ENCODE measurements at regions not wholly inside any gene's neighbourhood (a gene's known extent, or its start where the extent isn't known, plus 50 kb on each side); places are given as distances from the start of the nearest gene placed in this dataset.

- intact Hi-C loops (cut with micrococcal nuclease), result no loop called here
- WGBS (ENCODE audit: insufficient coverage), result 42% methylated on average over 2 of the region's 2 CpGs
- Mint-ChIP-seq H3K4me3 (no peak overlapping the region), H3K27ac (no peak overlapping the region), H3K9me3 (peaks cover 0 to 5% of the 10 kb centered on the region in 2 donors), H3K4me1 (no peaks in the 10 kb centered on the region), H3K27me3 (ENCODE audit: low read depth in 2 of 2) (no peaks in the 10 kb centered on the region), H3K36me3 (no peaks in the 10 kb centered on the region)
- Histone ChIP-seq H3K9me3 (ENCODE audit: control insufficient read depth, insufficient read depth, low read length) (peaks cover 15% of the 10 kb centered on the region), H3K27me3 (ENCODE audit: control insufficient read depth, insufficient read depth, low read length) (no peaks in the 10 kb centered on the region), H3K36me3 (ENCODE audit: control insufficient read depth, insufficient read depth, low read length) (no peaks in the 10 kb centered on the region), H3K4me3 (ENCODE audit: low read length) (no peak overlapping the region), H3K27ac (ENCODE audit: low read length) (no peak overlapping the region), H3K4me1 (ENCODE audit: control insufficient read depth, insufficient read depth, low read length) (no peaks in the 10 kb centered on the region)
- TF ChIP-seq, protein P1, sequence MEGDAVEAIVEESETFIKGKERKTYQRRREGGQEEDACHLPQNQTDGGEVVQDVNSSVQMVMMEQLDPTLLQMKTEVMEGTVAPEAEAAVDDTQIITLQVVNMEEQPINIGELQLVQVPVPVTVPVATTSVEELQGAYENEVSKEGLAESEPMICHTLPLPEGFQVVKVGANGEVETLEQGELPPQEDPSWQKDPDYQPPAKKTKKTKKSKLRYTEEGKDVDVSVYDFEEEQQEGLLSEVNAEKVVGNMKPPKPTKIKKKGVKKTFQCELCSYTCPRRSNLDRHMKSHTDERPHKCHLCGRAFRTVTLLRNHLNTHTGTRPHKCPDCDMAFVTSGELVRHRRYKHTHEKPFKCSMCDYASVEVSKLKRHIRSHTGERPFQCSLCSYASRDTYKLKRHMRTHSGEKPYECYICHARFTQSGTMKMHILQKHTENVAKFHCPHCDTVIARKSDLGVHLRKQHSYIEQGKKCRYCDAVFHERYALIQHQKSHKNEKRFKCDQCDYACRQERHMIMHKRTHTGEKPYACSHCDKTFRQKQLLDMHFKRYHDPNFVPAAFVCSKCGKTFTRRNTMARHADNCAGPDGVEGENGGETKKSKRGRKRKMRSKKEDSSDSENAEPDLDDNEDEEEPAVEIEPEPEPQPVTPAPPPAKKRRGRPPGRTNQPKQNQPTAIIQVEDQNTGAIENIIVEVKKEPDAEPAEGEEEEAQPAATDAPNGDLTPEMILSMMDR (IDR thresholded peaks at IDR 0.05), result no peak
- DNase-seq, result no peak
- no peak for ATAC-seq
These were observed 247.1 kb upstream of the CDIN1 start for GRCh38 chr15:36332301-36332700.

DNA sequence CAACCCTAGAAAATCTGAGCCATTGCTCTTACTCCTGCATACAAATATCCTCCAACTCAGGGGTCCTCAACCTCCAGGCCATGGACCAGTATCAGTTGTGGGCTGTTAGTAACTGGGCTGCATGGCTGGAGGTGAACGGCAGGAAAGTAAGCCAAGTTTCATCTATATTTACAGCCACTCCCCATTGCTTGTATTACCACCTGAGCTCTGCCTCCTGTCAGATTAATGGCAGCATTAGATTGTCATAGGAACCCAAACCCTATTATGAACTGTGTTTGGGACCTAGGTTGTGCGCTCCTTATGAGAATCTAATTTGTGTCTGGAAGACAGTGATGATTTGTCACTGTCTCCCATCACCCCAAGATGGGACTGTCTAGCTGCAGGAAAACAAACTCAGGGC is 246.5 kb upstream of the CDIN1 start:
- no peak overlapping the region for H3K27ac ChIP-seq (ENCODE audit: low read length)
- ATAC-seq (no peak), DNase-seq (no peak)
- Mint-ChIP-seq H3K27me3 (ENCODE audit: low read depth in 2 of 2) (no peaks in the 10 kb centered on the region), H3K9me3 (peaks cover under 1 to 5% of the 10 kb centered on the region in 2 donors), H3K4me1 (no peaks in the 10 kb centered on the region), H3K4me3 (no peak overlapping the region), H3K36me3 (no peaks in the 10 kb centered on the region), H3K27ac (no peak overlapping the region)
- no peaks in the 10 kb centered on the region for H3K27me3 ChIP-seq (ENCODE audit: control insufficient read depth, insufficient read depth, low read length)
- H3K4me1 ChIP-seq (ENCODE audit: control insufficient read depth, insufficient read depth, low read length), result no peaks in the 10 kb centered on the region
- no peaks in the 10 kb centered on the region for H3K36me3 ChIP-seq (ENCODE audit: control insufficient read depth, insufficient read depth, low read length)
- WGBS (ENCODE audit: insufficient coverage), result 76% methylated on average over 2 of the region's 2 CpGs
- H3K9me3 ChIP-seq (ENCODE audit: control insufficient read depth, insufficient read depth, low read length), result peaks cover 11% of the 10 kb centered on the region
- intact Hi-C loops (cut with micrococcal nuclease), result no loop called here
- H3K4me3 ChIP-seq (ENCODE audit: low read length), result no peak overlapping the region
- TF ChIP-seq, protein P1 (IDR thresholded peaks at IDR 0.05), result no peak

- Histone ChIP-seq H3K4me1 (ENCODE audit: control insufficient read depth, insufficient read depth, low read length) (no peaks in the 10 kb centered on the region), H3K27ac (ENCODE audit: low read length) (no peak overlapping the region), H3K4me3 (ENCODE audit: low read length) (no peak overlapping the region), H3K27me3 (ENCODE audit: control insufficient read depth, insufficient read depth, low read length) (no peaks in the 10 kb centered on the region), H3K36me3 (ENCODE audit: control insufficient read depth, insufficient read depth, low read length) (no peaks in the 10 kb centered on the region), H3K9me3 (ENCODE audit: control insufficient read depth, insufficient read depth, low read length) (peaks cover 2% of the 10 kb centered on the region)
- ATAC-seq (no peak), DNase-seq (no peak)
- TF ChIP-seq, protein P1 (IDR thresholded peaks at IDR 0.05), result no peak
- Mint-ChIP-seq H3K27me3 (ENCODE audit: low read depth in 2 of 2) (no peaks in the 10 kb centered on the region), H3K4me3 (no peak overlapping the region), H3K36me3 (no peaks in the 10 kb centered on the region), H3K4me1 (no peaks in the 10 kb centered on the region), H3K9me3 (peaks cover 5 to 9% of the 10 kb centered on the region in 2 donors), H3K27ac (no peak overlapping the region)
- intact Hi-C loops (cut with micrococcal nuclease), result no loop called here
- WGBS (ENCODE audit: insufficient coverage), result 32% methylated on average over 3 of the region's 3 CpGs
These were observed 245.4 kb upstream of the CDIN1 start for GRCh38 chr15:36334059-36334458.

- Mint-ChIP-seq H3K27me3 (ENCODE audit: low read depth in 2 of 2) (no peaks in the 10 kb centered on the region), H3K27ac (no peak overlapping the region), H3K4me3 (no peak overlapping the region), H3K36me3 (no peaks in the 10 kb centered on the region), H3K4me1 (no peaks in the 10 kb centered on the region), H3K9me3 (peaks cover 11 to 13% of the 10 kb centered on the region in 2 donors)
- ATAC-seq (no peak), DNase-seq (no peak)
- H3K27ac ChIP-seq (ENCODE audit: low read length), result no peak overlapping the region
- no peak overlapping the region for H3K4me3 ChIP-seq (ENCODE audit: low read length)
- H3K9me3 ChIP-seq (ENCODE audit: control insufficient read depth, insufficient read depth, low read length), result no peaks in the 10 kb centered on the region
- TF ChIP-seq, protein P1 (IDR thresholded peaks at IDR 0.05), result no peak
- H3K27me3 ChIP-seq (ENCODE audit: control insufficient read depth, insufficient read depth, low read length), result no peaks in the 10 kb centered on the region
- no peaks in the 10 kb centered on the region for H3K4me1 ChIP-seq (ENCODE audit: control insufficient read depth, insufficient read depth, low read length)
- H3K36me3 ChIP-seq (ENCODE audit: control insufficient read depth, insufficient read depth, low read length), result no peaks in the 10 kb centered on the region
- intact Hi-C loops (cut with micrococcal nuclease), result no loop called here
- 100% methylated on average over 1 of the region's 2 CpGs for WGBS (ENCODE audit: insufficient coverage)
These were observed 244.2 kb upstream of the CDIN1 start for GRCh38 chr15:36335224-36335623.

Measured in natural killer cell (primary cell).